SK-N-SH treated with all-trans-retinoic acid at 6 μM for 48 hours (cell line): ENCODE measurements at regions not wholly inside any gene's neighbourhood (a gene's known extent, or its start where the extent isn't known, plus 50 kb on each side); places are given as distances from the start of the nearest gene placed in this dataset.

Source experiments
- ARNTL ChIP-seq: fragments of 450-650 bp; formaldehyde crosslinking; IDR thresholded peaks from 2 replicates; pipeline ENCODE4 v1.5.0; 2020; ENCODE audit warnings: low read depth, mild to moderate bottlenecking, moderate library complexity, borderline replicate concordance
- BACH2 ChIP-seq: fragments of 250-450 bp; sonication (Bioruptor Pico); IDR thresholded peaks from 2 replicates; pipeline ENCODE4 v1.9.0; 2021; ENCODE audit warnings: mild to moderate bottlenecking, borderline replicate concordance
- CSRNP3 ChIP-seq: fragments of 250-450 bp; sonication (Bioruptor Pico); IDR thresholded peaks from 2 replicates; pipeline ENCODE4 v1.5.1; 2021; ENCODE audit warnings: mild to moderate bottlenecking, moderate library complexity
- GLIS3 ChIP-seq: fragments of 250-450 bp; sonication (Bioruptor Pico); IDR thresholded peaks from 2 replicates; pipeline ENCODE4 v1.5.0; 2020; ENCODE audit warnings: mild to moderate bottlenecking, moderate library complexity
- OSR1 ChIP-seq: fragments of 250-450 bp; sonication (Bioruptor Pico); IDR thresholded peaks from 2 replicates; pipeline ENCODE4 v1.8.0; 2022; ENCODE audit warnings: moderate library complexity, mild to moderate bottlenecking, inconsistent platforms
- PPARA ChIP-seq: fragments of 250-450 bp; sonication (Bioruptor Pico); IDR thresholded peaks from 2 replicates; pipeline ENCODE4 v1.5.0; 2020; ENCODE audit warnings: mild to moderate bottlenecking, borderline replicate concordance
- RARB ChIP-seq: fragments of 250-450 bp; sonication (Bioruptor Pico); IDR thresholded peaks from 2 replicates; pipeline ENCODE4 v1.8.0; 2021; ENCODE audit warnings: mild to moderate bottlenecking, moderate library complexity
- SNAI2 ChIP-seq: fragments of 250-450 bp; sonication (Bioruptor Pico); IDR thresholded peaks from 2 replicates; pipeline ENCODE4 v1.5.0; 2020; ENCODE audit warnings: mild to moderate bottlenecking, moderate library complexity
- ZFP30 ChIP-seq: fragments of 450-650 bp; formaldehyde crosslinking; IDR thresholded peaks from 2 replicates; pipeline ENCODE4 v1.5.0; 2022; ENCODE audit warnings: mild to moderate bottlenecking, moderate library complexity
- ZNF565 ChIP-seq: fragments of 450-650 bp; formaldehyde crosslinking; conservative IDR thresholded peaks from 2 replicates; pipeline ENCODE4 v1.5.0; 2020; ENCODE audit warnings: low read depth, mild to moderate bottlenecking, moderate library complexity
- TF ChIP-seq, protein P1 (sequence below): fragments of 250-450 bp; sonication (Bioruptor Pico); IDR thresholded peaks from 2 replicates; pipeline ENCODE4 v1.8.0; 2020; ENCODE audit warnings: mild to moderate bottlenecking, moderate library complexity, borderline replicate concordance

GRCh38 chr3:162377608-162378007 is 881.0 kb downstream of the OTOL1 start:
- no peak for TF ChIP-seq CSRNP3 (CRISPR knock-in tag)
- no peak for TF ChIP-seq RARB
- TF ChIP-seq BACH2 = no peak
- TF ChIP-seq ZNF565 (CRISPR knock-in tag) = no peak
- TF ChIP-seq ARNTL = no peak
- TF ChIP-seq PPARA (CRISPR knock-in tag) = no peak
- TF ChIP-seq ZFP30 = no peak
- no peak for TF ChIP-seq OSR1 (CRISPR knock-in tag)
- TF ChIP-seq, protein P1, sequence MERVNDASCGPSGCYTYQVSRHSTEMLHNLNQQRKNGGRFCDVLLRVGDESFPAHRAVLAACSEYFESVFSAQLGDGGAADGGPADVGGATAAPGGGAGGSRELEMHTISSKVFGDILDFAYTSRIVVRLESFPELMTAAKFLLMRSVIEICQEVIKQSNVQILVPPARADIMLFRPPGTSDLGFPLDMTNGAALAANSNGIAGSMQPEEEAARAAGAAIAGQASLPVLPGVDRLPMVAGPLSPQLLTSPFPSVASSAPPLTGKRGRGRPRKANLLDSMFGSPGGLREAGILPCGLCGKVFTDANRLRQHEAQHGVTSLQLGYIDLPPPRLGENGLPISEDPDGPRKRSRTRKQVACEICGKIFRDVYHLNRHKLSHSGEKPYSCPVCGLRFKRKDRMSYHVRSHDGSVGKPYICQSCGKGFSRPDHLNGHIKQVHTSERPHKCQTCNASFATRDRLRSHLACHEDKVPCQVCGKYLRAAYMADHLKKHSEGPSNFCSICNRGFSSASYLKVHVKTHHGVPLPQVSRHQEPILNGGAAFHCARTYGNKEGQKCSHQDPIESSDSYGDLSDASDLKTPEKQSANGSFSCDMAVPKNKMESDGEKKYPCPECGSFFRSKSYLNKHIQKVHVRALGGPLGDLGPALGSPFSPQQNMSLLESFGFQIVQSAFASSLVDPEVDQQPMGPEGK = no peak
- TF ChIP-seq SNAI2 (CRISPR knock-in tag) = no peak
- no peak for TF ChIP-seq GLIS3 (CRISPR knock-in tag)
